H9 (cell line): ENCODE measurements at regions not wholly inside any gene's neighbourhood (a gene's known extent, or its start where the extent isn't known, plus 50 kb on each side); places are given as distances from the start of the nearest gene placed in this dataset.

Experiments used
- DNase-seq: peaks from one replicate; pipeline ENCODE4 v3.0.0-alpha.2; 2017
- H2AFZ ChIP-seq: one replicate; pipeline ENCODE4 v1.6.1; 2013; ENCODE audit warnings: mild to moderate bottlenecking, low read length, control low read depth, moderate library complexity
- H2AK5ac ChIP-seq: 2 replicates; pipeline ENCODE4 v1.6.1; 2013; ENCODE audit warnings: low read length, control low read depth, mixed read lengths; ENCODE audit not compliant: insufficient read length
- H2BK120ac ChIP-seq: one replicate; pipeline ENCODE4 v1.6.1; 2013; ENCODE audit warnings: low read depth, mild to moderate bottlenecking, low read length, control low read depth, inconsistent platforms; ENCODE audit not compliant: poor library complexity, severe bottlenecking
- H2BK12ac ChIP-seq: 2 replicates; pipeline ENCODE4 v1.6.1; 2013; ENCODE audit warnings: low read length, control low read depth, mixed read lengths, low read depth; ENCODE audit not compliant: insufficient read length
- H2BK15ac ChIP-seq: 2 replicates; pipeline ENCODE4 v1.6.1; 2013; ENCODE audit warnings: low read depth, low read length, control low read depth
- H2BK20ac ChIP-seq: one replicate; pipeline ENCODE4 v1.6.1; 2013; ENCODE audit warnings: low read depth, mild to moderate bottlenecking, low read length, control low read depth, inconsistent platforms; ENCODE audit not compliant: poor library complexity, severe bottlenecking
- H2BK5ac ChIP-seq: 2 replicates; pipeline ENCODE4 v1.6.1; 2013; ENCODE audit warnings: low read length, control low read depth, mixed read lengths; ENCODE audit not compliant: insufficient read length
- H3K14ac ChIP-seq: 2 replicates; pipeline ENCODE4 v1.6.1; 2013; ENCODE audit warnings: low read length, control low read depth; ENCODE audit not compliant: insufficient read depth
- H3K18ac ChIP-seq: 2 replicates; pipeline ENCODE4 v1.6.1; 2013; ENCODE audit warnings: low read depth, mild to moderate bottlenecking, mixed read lengths, low read length, control low read depth; ENCODE audit not compliant: insufficient read length
- H3K23ac ChIP-seq: 2 replicates; pipeline ENCODE4 v1.6.1; 2013; ENCODE audit warnings: low read length, control low read depth, mixed read lengths, low read depth; ENCODE audit not compliant: insufficient read length
- H3K23me2 ChIP-seq: 2 replicates; pipeline ENCODE4 v1.6.1; 2013; ENCODE audit warnings: low read depth, mild to moderate bottlenecking, mixed read lengths, low read length, control low read depth; ENCODE audit not compliant: insufficient read length, poor library complexity, severe bottlenecking
- H3K27ac ChIP-seq: 2 replicates; pipeline ENCODE4 v1.5.1; 2013; ENCODE audit warnings: low read length, control low read depth, mixed read lengths, low read depth; ENCODE audit not compliant: insufficient read length
- H3K27me3 ChIP-seq: 2 replicates; pipeline ENCODE4 v1.6.1; 2013; ENCODE audit warnings: low read length, control low read depth, inconsistent platforms; ENCODE audit not compliant: insufficient read depth
- H3K4ac ChIP-seq: 2 replicates; pipeline ENCODE4 v1.6.1; 2013; ENCODE audit warnings: low read depth, mild to moderate bottlenecking, control low read depth, inconsistent platforms, low read length, moderate library complexity
- H3K4me1 ChIP-seq: 2 replicates; pipeline ENCODE4 v1.6.1; 2013; ENCODE audit warnings: low read length, control low read depth, inconsistent platforms; ENCODE audit not compliant: insufficient read depth
- H3K4me2 ChIP-seq: 2 replicates; pipeline ENCODE4 v1.6.1; 2013; ENCODE audit warnings: low read length, control low read depth, mixed read lengths; ENCODE audit not compliant: insufficient read length, insufficient read depth
- H3K56ac ChIP-seq: 2 replicates; pipeline ENCODE4 v1.6.1; 2013; ENCODE audit warnings: low read depth, mild to moderate bottlenecking, mixed read lengths, low read length, control low read depth; ENCODE audit not compliant: insufficient read length
- H3K79me1 ChIP-seq: 2 replicates; pipeline ENCODE4 v1.6.1; 2013; ENCODE audit warnings: low read depth, mild to moderate bottlenecking, moderate library complexity, low read length, control low read depth, inconsistent platforms; ENCODE audit not compliant: insufficient read depth, poor library complexity, severe bottlenecking
- H3K79me2 ChIP-seq: 2 replicates; pipeline ENCODE4 v1.6.1; 2013; ENCODE audit warnings: low read length, control low read depth, inconsistent platforms; ENCODE audit not compliant: insufficient read depth
- H3K9ac ChIP-seq: 2 replicates; pipeline ENCODE4 v1.6.1; 2013; ENCODE audit warnings: low read length, control low read depth, mixed read lengths; ENCODE audit not compliant: insufficient read length; ENCODE audit errors: extremely low read depth
- H3K9me3 ChIP-seq: one replicate; pipeline ENCODE4 v1.6.1; 2013; ENCODE audit warnings: low read depth, low read length, inconsistent platforms; ENCODE audit not compliant: control insufficient read depth
- H3T11ph ChIP-seq: one replicate; pipeline ENCODE4 v1.6.1; 2013; ENCODE audit warnings: mild to moderate bottlenecking, low read length, control low read depth, inconsistent platforms
- H4K20me1 ChIP-seq: one replicate; pipeline ENCODE4 v1.6.1; 2013; ENCODE audit not compliant: control insufficient read depth, insufficient read length, insufficient read depth
- H4K5ac ChIP-seq: 2 replicates; pipeline ENCODE4 v1.6.1; 2013; ENCODE audit warnings: low read depth, mild to moderate bottlenecking, mixed read lengths, low read length, control low read depth; ENCODE audit not compliant: insufficient read length
- H4K8ac ChIP-seq: replicated peaks from 2 replicates; pipeline ENCODE4 v1.6.1; 2013; ENCODE audit warnings: low read length, control low read depth, mixed read lengths, low read depth; ENCODE audit not compliant: insufficient read length
- H4K91ac ChIP-seq: 2 replicates; pipeline ENCODE4 v1.6.1; 2013; ENCODE audit warnings: low read depth, mild to moderate bottlenecking, moderate library complexity, mixed read lengths, low read length, control low read depth; ENCODE audit not compliant: insufficient read length
- H3K27ac Mint-ChIP-seq, 3 experiments: 2 replicates in 2 of 3; 3 replicates in 1 of 3; pipeline ENCODE4 v1.8.0; 2020 to 2021; ENCODE audit warnings: mixed read lengths in 3 of 3, mild to moderate bottlenecking in 1 of 3, moderate library complexity in 1 of 3
- H3K27me3 Mint-ChIP-seq: 2 replicates; pipeline ENCODE4 v1.8.0; 2021; ENCODE audit warnings: low read depth, mild to moderate bottlenecking, moderate library complexity, mixed read lengths
- H3K36me3 Mint-ChIP-seq, 3 experiments: 2 replicates in 2 of 3; 3 replicates in 1 of 3; pipeline ENCODE4 v1.8.0; 2020 to 2021; ENCODE audit warnings: low read depth in 3 of 3, mixed read lengths in 3 of 3; ENCODE audit not compliant: insufficient read depth in 1 of 3
- H3K4me1 Mint-ChIP-seq, 2 experiments: 2 replicates each; pipeline ENCODE4 v1.8.0; 2020; ENCODE audit warnings: mixed read lengths in 2 of 2
- H3K4me3 Mint-ChIP-seq, 2 experiments: 2 replicates in 1 of 2; 3 replicates in 1 of 2; pipeline ENCODE4 v1.8.0; 2020 to 2021; ENCODE audit warnings: mild to moderate bottlenecking in 2 of 2, mixed read lengths in 2 of 2, moderate library complexity in 1 of 2
- H3K9me3 Mint-ChIP-seq, 2 experiments: 2 replicates in 1 of 2; 3 replicates in 1 of 2; pipeline ENCODE4 v1.8.0; 2020; ENCODE audit warnings: mild to moderate bottlenecking in 2 of 2, mixed read lengths in 2 of 2, moderate library complexity in 1 of 2
- WGBS: extraction: QIAGEN DNeasy Blood & Tissue Kit; methylation state at CpG from one replicate; pipeline ENCODE4 v1.1.7; 2013; ENCODE audit warnings: missing lambda C conversion rate, low lambda C conversion rate, mixed read lengths; ENCODE audit not compliant: insufficient read length; ENCODE audit errors: extremely low coverage; 5-methylcytosine and 5-hydroxymethylcytosine counted together
- TF ChIP-seq, protein P1 (sequence below): fragments of 200-600 bp; sonication (generic); conservative IDR thresholded peaks from 3 replicates; pipeline ENCODE4 v1.8.0; 2021; ENCODE audit warnings: antibody characterized with exemption, mild to moderate bottlenecking

DNA sequence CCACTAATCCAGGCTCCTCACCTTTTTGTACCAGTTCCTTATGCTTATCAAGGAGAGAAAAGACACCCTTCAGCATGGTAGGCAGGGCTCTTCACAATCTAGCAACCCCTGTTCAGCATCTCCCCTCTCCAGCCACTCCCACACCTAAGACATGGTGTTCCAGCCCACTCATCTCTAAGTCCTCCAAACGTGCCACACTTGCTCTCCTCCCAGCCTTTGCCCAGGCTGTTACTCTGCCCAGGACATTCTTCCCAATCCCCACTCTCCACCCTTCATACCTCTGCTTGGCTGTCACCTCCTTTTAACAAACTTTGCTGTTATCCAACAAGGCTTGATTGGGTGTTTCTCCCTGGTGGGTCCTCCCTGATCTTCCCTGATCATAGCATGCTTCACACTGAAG lies 270.6 kb upstream of the CHAC2 start:
- H3K79me1 ChIP-seq, result no peaks in the 10 kb centered on the region
- no peak overlapping the region for H2BK5ac ChIP-seq

More for the DNA sequence above, 270.6 kb upstream of the CHAC2 start:
- no peak overlapping the region for H2BK20ac ChIP-seq
- H3K4me3 Mint-ChIP-seq, result no peak overlapping the region
- H3K14ac ChIP-seq, result no peak overlapping the region
- H3K27ac Mint-ChIP-seq, result no peak overlapping the region
- H3K4me2 ChIP-seq, result no peak overlapping the region
- H3K9ac ChIP-seq, result no peak overlapping the region
- no peaks in the 10 kb centered on the region for H3K79me2 ChIP-seq
- no peak overlapping the region for H3K18ac ChIP-seq
- no peak overlapping the region for H3K23ac ChIP-seq
- WGBS, result no CpG with 5 or more reads among the region's 1 CpG
- H3K9me3 ChIP-seq, result no peaks in the 10 kb centered on the region
- H2BK120ac ChIP-seq, result no peak overlapping the region
- no peak overlapping the region for H2AFZ ChIP-seq
- H3T11ph ChIP-seq, result no peak overlapping the region
- H3K4ac ChIP-seq, result no peak overlapping the region
- no peaks in the 10 kb centered on the region for H3K36me3 Mint-ChIP-seq
- H4K20me1 ChIP-seq, result no peaks in the 10 kb centered on the region
- H3K4me1 ChIP-seq, result no peaks in the 10 kb centered on the region
- H3K56ac ChIP-seq, result no peak overlapping the region
- H4K91ac ChIP-seq, result no peak overlapping the region
- no peaks in the 10 kb centered on the region for H3K27me3 ChIP-seq
- no peaks in the 10 kb centered on the region for H3K4me1 Mint-ChIP-seq
- no peak overlapping the region for H2AK5ac ChIP-seq
- no peak overlapping the region for H2BK12ac ChIP-seq
- DNase-seq, result no peak
- H4K8ac ChIP-seq, result no peak overlapping the region
- no peak overlapping the region for H4K5ac ChIP-seq
- TF ChIP-seq, protein P1, sequence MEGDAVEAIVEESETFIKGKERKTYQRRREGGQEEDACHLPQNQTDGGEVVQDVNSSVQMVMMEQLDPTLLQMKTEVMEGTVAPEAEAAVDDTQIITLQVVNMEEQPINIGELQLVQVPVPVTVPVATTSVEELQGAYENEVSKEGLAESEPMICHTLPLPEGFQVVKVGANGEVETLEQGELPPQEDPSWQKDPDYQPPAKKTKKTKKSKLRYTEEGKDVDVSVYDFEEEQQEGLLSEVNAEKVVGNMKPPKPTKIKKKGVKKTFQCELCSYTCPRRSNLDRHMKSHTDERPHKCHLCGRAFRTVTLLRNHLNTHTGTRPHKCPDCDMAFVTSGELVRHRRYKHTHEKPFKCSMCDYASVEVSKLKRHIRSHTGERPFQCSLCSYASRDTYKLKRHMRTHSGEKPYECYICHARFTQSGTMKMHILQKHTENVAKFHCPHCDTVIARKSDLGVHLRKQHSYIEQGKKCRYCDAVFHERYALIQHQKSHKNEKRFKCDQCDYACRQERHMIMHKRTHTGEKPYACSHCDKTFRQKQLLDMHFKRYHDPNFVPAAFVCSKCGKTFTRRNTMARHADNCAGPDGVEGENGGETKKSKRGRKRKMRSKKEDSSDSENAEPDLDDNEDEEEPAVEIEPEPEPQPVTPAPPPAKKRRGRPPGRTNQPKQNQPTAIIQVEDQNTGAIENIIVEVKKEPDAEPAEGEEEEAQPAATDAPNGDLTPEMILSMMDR, result no peak
- no peak overlapping the region for H2BK15ac ChIP-seq
- H3K27me3 Mint-ChIP-seq, result no peaks in the 10 kb centered on the region
- H3K9me3 Mint-ChIP-seq, result no peaks in the 10 kb centered on the region
- no peak overlapping the region for H3K27ac ChIP-seq
- H3K23me2 ChIP-seq, result no peaks in the 10 kb centered on the region
